ENCODE measurements at regions not wholly inside any gene's neighbourhood (a gene's known extent, or its start where the extent isn't known, plus 50 kb on each side); places are given as distances from the start of the nearest gene placed in this dataset.

DNA sequence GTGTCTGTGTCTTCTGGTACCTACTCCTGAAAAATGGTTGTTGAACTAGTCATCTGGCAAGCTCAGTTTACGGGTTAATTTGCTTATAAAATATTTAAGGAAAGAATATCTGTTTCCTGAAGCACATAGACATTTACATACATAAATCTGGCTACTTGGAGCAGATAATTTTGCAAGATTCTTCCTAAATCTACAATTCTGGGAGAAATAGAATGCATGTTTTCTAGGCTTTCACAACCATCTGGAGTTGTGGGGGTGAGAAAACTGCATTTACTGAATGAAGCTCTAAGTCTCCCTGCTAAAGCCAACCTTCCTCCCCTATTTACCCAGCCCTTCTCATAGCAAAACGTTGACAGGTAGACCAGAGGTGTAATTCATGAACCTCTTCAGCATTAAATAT, 393.7 kb upstream of the ARGLU1 start:
- no peak for DNase-seq (ENCODE audit: extremely low read depth in 1 of 11, low read depth in 9 of 11, low spot score in 4 of 11)

- no peak for DNase-seq (ENCODE audit: extremely low read depth in 1 of 11, low read depth in 9 of 11, low spot score in 4 of 11)
These were observed 393.3 kb upstream of the ARGLU1 start for GRCh38 chr13:106961216-106961615.

DNA sequence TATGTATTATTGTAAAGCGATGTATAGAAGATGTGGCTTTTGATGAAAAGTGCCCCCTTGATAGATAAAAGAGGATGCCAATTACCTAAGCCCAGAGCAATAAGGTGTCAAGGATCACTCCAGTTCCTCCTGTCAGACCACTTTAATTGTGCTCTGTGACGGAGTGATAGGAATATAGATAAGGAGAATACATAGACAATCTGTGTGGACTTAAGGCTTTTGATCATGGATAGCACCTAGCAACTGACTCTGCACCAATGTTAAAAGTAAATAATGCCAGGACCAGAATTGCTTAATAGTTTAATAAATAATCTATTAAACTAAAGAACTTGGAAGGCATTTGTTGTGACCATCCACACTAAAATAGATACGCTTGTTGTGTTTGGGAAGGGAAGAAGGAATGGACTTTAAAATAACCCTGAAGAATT, 390.7 kb upstream of the ARGLU1 start:
- no peak for DNase-seq (ENCODE audit: extremely low read depth in 1 of 11, low read depth in 9 of 11, low spot score in 4 of 11)

DNA sequence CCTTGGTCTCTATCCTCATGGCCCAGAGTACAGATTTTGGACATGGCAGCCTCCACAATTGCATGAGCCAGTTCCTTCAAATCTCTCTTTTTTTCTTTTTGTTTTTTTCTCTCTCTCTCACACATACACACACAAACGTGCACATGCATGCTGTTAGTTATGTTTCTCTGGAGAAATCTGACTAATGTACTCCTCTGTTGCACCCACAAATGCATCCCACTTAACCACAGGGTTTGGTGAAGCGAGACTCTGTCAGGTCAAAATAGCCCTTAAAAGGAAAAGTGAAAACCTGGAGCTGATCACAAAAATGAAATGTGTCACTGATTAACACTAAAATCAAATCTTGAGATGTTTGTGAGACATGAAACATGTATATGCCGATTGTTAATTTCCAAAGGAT, 374.6 kb upstream of the ARGLU1 start:
- DNase-seq (ENCODE audit: extremely low read depth in 1 of 11, low read depth in 9 of 11, low spot score in 4 of 11), result no peak

DNA sequence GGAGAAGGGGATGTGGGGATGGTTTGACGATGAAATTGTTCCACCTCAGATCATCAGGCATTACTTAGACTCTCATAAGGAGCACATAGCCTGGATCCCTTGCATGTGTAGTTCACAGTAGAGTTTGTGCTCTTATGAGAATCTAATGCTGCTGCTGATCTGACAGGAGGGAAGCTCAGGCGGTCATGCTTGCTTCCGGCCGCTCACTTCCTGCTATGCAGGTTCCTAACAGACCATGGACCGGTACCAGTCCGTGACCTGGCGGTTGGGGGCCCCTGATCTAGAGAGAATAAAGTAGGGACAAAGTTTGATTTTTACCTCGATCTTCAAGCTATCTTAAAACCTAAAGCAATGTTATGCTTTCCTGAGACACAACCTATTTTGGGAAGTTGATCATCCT, 373.8 kb upstream of the ARGLU1 start:
- no peak for DNase-seq (ENCODE audit: extremely low read depth in 1 of 11, low read depth in 9 of 11, low spot score in 4 of 11)

DNA sequence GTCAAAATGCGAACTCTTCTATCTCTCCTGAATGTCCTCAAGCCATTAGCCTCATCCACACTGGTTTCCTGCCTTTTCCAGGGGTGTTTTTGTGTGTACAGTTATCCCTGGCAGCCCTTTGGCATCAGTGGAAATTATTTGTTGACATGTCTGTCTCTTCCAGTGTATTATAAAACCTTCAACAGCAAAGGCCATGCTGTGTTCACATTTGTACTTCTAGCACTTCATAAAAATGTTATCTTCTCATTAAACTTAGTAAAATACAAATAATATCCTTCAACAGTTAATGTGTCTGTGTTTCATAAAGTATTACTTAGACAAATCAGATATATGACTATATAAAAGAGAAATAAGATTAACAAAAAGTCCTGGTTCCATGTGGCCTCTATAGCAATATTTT, 359.5 kb upstream of the ARGLU1 start:
- DNase-seq (ENCODE audit: extremely low read depth in 1 of 11, low read depth in 9 of 11, low spot score in 4 of 11), result no peak

GRCh38 chr13:106922384-106922783, 354.4 kb upstream of the ARGLU1 start:
- no peak for DNase-seq (ENCODE audit: extremely low read depth in 1 of 11, low read depth in 9 of 11, low spot score in 4 of 11)

DNA sequence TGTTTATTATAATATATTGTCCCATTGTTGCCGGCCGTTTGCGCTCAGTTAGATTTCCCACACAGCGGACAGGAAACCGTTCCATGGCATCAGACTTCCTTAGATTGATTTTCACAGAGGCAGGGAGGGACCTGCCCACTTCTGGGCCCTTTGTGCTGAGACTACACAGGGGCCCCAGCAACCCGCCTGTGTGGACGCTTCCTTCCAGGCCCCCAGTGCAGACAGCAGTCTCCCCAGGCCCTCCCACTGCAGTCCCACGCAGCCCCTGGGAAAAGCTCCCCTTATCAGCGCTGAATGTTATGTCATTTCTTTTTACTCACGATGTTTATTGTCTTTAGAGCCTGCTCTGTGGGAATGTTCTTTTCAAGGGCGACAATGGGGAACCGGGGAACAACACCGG, 351.7 kb upstream of the ARGLU1 start:
- DNase-seq (ENCODE audit: extremely low read depth in 1 of 11, low read depth in 9 of 11, low spot score in 4 of 11), result peak in 3 of 11 donors; percentile 20 to 27 (median 26)

- DNase-seq (ENCODE audit: extremely low read depth in 1 of 11, low read depth in 9 of 11, low spot score in 4 of 11), result peak in 1 of 11 donors; percentile 36
These were observed 351.2 kb upstream of the ARGLU1 start for GRCh38 chr13:106919133-106919532.

DNA sequence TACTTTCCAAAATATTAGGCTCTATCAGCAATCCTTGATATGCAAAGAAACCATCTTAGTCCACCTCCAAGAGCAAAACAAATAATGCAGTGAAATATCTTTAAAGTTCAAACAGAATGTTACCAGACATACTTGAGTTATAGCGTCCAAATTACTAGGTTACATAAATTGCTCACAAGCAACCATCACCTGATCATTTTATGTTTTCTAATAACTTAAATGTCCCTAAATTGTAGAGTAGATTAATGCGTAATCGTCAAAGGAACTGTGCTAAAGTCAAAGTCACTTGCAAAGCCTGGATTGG, 350.6 kb upstream of the ARGLU1 start:
- no peak for DNase-seq (ENCODE audit: extremely low read depth in 1 of 11, low read depth in 9 of 11, low spot score in 4 of 11)

GRCh38 chr13:106917673-106918556, 350.0 kb upstream of the ARGLU1 start:
- peak; percentile 60 to 87 (median 79) for DNase-seq (ENCODE audit: extremely low read depth in 1 of 11, low read depth in 9 of 11, low spot score in 4 of 11)

DNA sequence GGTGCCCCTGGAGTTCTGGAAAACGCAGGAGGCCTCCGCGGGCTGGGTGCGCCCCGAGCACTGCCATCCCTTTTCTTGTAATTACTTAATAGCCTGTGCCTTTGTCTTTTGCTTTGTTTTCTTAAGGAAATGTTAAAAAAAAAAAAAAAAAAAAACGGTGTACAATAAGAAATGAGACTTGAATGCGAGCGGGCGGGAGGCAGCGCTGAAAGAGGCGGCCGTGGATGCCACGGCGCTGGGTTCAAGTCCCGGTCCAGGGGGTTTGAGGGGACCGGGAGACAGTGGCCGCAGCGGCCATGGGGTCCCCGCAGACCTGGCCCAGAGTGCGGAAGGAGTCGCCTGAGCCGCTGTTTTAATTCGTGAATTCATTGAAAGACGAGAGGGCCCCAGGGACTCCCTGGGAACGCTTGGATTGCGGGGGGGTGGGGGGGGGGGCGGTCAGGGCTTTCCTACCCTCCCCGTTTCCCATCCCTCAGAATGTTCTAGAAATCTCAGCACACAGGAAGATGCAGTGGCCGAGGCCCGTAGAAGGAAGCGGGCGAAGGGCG, 349.2 kb upstream of the ARGLU1 start:
- peak in 2 of 11 donors; percentile 18 to 25 for DNase-seq (ENCODE audit: extremely low read depth in 1 of 11, low read depth in 9 of 11, low spot score in 4 of 11)

- no peak for DNase-seq (ENCODE audit: extremely low read depth in 1 of 11, low read depth in 9 of 11, low spot score in 4 of 11)
These were observed 348.5 kb upstream of the ARGLU1 start for GRCh38 chr13:106916329-106916976.

DNA sequence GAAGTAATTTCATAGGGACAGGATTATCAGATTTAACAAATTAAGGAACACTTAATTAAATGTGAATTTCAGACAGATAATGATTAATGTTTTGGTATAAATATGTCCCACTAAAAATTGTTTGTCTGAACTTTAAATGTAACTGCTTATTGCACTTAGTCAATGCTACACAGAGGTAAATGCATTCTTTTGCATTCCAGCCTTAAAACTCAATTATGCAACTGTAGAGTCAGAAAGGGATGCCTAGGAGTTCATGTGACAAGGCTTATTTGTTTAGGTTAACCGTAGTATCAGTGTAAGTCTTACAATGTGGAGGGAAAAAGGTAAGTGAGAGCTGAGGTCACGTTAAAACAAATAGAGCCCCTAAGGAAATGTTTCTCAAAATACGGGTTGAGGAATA, 347.2 kb upstream of the ARGLU1 start:
- no peak for DNase-seq (ENCODE audit: extremely low read depth in 1 of 11, low read depth in 9 of 11, low spot score in 4 of 11)

GRCh38 chr13:106911627-106912026, 343.7 kb upstream of the ARGLU1 start:
- DNase-seq (ENCODE audit: extremely low read depth in 1 of 11, low read depth in 9 of 11, low spot score in 4 of 11), result no peak

DNA sequence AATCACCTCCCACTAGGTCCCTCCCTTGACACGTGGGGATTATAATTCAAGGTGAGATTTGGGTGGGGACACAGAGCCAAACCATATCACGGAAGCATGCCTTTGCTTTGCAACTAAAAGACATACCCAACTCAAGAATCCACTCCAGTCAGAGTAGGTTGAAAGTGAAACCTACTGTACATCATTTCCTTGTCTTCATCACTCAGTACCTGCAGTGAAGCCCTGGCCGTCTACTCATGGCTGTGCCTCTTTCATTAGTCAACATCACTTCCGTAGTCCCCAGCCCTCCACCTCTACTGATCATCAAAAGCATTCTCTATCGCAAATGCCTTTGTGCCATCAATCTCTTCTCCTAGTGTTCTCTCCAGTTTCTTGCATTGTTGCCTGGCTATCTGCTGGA, 343.1 kb upstream of the ARGLU1 start:
- no peak for DNase-seq (ENCODE audit: extremely low read depth in 1 of 11, low read depth in 9 of 11, low spot score in 4 of 11)

GRCh38 chr13:106906426-106906996, 338.6 kb upstream of the ARGLU1 start:
- no peak for DNase-seq (ENCODE audit: extremely low read depth in 1 of 11, low read depth in 9 of 11, low spot score in 4 of 11)

- no peak for DNase-seq (ENCODE audit: extremely low read depth in 1 of 11, low read depth in 9 of 11, low spot score in 4 of 11)
These were observed 337.6 kb upstream of the ARGLU1 start for GRCh38 chr13:106905380-106906162.

DNA sequence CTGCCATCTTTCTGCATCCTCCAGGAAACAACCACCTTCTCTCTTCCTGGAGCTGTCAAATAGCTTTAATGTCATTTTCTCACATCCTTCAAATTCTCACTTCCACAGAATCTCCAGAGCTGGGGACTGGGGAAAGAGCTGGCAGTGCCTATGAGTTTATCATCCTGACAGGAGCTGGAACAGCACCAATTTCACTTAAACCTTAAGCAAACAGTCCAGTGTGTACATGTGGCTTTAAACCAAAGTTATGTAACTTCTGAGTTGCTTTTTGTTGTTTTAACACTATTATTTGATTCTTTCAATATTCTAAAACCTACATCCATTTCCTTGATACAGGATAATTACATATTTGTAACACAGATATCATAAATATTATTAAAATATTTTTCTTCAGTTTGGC, 331.5 kb upstream of the ARGLU1 start:
- DNase-seq (ENCODE audit: extremely low read depth in 1 of 11, low read depth in 9 of 11, low spot score in 4 of 11), result no peak
